ENCODE measurements at regions not wholly inside any gene's neighbourhood (a gene's known extent, or its start where the extent isn't known, plus 50 kb on each side); places are given as distances from the start of the nearest gene placed in this dataset.

DNA sequence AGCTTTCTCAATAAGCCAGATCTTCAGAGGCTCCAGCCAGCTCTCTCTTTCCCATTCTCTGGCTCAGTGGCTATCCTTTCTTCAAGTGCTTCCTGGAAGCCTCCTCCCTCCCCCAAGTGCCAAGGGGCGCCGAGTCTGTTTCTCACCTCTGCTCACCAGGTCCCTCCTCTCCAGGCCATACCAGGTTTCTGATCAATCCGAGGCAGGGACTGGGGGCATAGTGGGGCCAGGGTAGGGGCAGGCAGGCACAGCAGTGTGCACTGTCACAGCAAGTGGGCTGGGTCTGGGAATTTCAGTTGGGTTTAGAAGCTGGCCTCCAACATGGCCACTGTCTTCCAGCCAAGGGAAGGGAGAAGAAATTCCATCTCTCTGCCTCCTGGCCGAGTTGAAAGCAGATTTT, 56.5 kb downstream of the NAV1 start:
- TF ChIP-seq, protein P1, sequence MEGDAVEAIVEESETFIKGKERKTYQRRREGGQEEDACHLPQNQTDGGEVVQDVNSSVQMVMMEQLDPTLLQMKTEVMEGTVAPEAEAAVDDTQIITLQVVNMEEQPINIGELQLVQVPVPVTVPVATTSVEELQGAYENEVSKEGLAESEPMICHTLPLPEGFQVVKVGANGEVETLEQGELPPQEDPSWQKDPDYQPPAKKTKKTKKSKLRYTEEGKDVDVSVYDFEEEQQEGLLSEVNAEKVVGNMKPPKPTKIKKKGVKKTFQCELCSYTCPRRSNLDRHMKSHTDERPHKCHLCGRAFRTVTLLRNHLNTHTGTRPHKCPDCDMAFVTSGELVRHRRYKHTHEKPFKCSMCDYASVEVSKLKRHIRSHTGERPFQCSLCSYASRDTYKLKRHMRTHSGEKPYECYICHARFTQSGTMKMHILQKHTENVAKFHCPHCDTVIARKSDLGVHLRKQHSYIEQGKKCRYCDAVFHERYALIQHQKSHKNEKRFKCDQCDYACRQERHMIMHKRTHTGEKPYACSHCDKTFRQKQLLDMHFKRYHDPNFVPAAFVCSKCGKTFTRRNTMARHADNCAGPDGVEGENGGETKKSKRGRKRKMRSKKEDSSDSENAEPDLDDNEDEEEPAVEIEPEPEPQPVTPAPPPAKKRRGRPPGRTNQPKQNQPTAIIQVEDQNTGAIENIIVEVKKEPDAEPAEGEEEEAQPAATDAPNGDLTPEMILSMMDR (conservative IDR thresholded peaks at IDR 0.05; ENCODE audit: control insufficient read depth, insufficient read depth, low read depth, low read length), result no peak
- DNase-seq (ENCODE audit: low read depth), result no peak
- H3K4me3 ChIP-seq (ENCODE audit: control insufficient read depth, low read depth, low read length), result no peak overlapping the region

DNA sequence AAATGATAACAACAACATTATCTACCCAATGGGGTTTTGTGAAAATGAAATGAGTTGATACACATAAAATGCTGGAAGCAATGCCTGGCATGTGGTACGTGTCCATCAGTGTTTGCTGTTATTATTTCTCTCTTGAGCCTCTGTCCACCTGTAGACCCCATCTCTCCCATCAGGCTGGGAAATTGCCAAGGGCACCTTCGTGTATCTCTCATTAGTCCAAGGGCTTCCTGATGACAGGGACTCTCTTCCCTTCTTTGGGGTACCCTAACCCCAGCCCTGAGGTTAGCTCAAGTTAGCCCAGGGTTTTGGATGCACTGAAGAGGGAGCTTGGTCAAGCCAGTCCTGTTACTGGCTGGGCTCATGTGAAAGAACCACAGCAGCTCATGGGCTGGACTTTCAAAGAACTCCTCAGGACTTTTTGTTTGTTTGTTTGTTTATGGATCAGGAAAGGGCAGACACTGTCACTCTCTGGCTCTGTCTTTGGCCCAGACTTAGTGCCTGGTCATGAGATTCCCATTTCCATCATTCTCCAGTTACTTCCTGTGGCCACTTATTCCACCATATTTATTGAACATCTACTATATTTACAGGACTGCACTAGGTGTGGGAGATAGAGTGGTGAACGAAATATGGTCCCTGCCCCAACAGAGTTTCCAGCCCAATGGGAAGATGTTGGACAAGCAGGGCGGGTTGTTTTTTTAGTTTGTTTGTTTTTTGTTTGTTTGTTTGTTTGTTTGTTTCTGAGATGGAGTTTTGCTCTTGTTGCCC, 57.4 kb downstream of the NAV1 start:
- H3K4me3 ChIP-seq (ENCODE audit: control insufficient read depth, low read depth, low read length), result no peak overlapping the region
- TF ChIP-seq, protein P1 (conservative IDR thresholded peaks at IDR 0.05; ENCODE audit: control insufficient read depth, insufficient read depth, low read depth, low read length), result no peak
- no peak for DNase-seq (ENCODE audit: low read depth)

DNA sequence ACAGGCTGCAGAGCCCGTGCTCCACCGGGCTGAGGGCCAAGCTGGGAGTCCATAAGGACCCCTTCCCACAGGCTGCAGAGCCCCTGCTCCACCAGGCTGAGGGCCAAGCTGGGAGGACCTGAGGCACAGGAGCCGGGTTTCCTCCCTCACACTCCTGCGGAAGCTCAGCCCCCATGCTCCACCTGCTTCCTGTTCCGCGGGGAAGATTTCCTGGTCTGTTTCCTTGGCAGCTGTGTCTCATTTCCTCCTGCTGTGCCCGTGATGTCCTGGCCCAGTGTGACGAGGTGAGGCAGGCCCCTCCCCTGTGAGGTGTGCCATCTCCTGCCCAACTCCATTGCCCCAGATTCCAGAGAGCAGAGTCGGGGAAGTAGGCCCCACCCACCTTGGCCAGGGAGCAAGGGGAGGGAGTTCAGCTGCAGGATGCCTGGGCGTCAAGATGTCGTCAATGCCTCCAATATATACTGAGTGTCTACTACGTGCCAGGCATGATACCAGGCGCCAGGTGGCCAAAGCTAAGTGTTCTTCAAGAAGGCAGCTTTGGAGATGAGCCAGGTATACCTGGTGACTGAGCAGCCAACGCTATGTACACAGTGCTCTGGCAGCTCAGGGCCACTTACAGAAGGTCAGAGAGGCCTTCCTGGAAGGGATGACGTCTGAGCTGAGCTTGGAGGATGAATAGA, 58.8 kb downstream of the NAV1 start:
- no peak for DNase-seq (ENCODE audit: low read depth)
- no peak overlapping the region for H3K4me3 ChIP-seq (ENCODE audit: control insufficient read depth, low read depth, low read length)
- TF ChIP-seq, protein P1 (conservative IDR thresholded peaks at IDR 0.05; ENCODE audit: control insufficient read depth, insufficient read depth, low read depth, low read length), result no peak

- no peak for DNase-seq (ENCODE audit: low read depth)
- TF ChIP-seq, protein P1 (conservative IDR thresholded peaks at IDR 0.05; ENCODE audit: control insufficient read depth, insufficient read depth, low read depth, low read length), result no peak
- no peak overlapping the region for H3K4me3 ChIP-seq (ENCODE audit: control insufficient read depth, low read depth, low read length)
Measured at GRCh38 chr1:201598396-201598795, 59.5 kb downstream of the NAV1 start.

DNA sequence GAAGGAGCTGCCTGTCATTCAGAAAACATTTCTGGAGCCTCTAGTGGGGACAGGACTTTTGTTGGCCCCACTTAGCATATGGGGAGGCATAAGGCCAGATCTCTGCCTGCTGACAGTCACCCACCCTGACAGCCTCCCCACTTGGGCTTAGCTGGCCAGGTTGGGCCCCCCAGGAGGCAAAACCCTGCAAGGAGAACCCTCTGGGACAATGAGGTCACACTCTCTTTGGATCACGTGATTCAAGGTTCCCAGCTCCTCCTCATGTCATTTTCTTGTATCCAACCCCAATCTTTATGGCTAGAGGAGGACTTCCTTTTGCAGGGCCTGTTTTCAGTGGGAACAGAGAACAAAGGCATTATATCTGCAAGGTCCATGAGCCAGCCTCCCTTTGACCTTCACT, 60.0 kb downstream of the NAV1 start:
- H3K4me3 ChIP-seq (ENCODE audit: control insufficient read depth, low read depth, low read length), result no peak overlapping the region
- TF ChIP-seq, protein P1 (conservative IDR thresholded peaks at IDR 0.05; ENCODE audit: control insufficient read depth, insufficient read depth, low read depth, low read length), result no peak
- DNase-seq (ENCODE audit: low read depth), result no peak

GRCh38 chr1:201599548-201599947, 60.6 kb downstream of the NAV1 start:
- no peak for DNase-seq (ENCODE audit: low read depth)
- H3K4me3 ChIP-seq (ENCODE audit: control insufficient read depth, low read depth, low read length), result no peak overlapping the region
- TF ChIP-seq, protein P1 (conservative IDR thresholded peaks at IDR 0.05; ENCODE audit: control insufficient read depth, insufficient read depth, low read depth, low read length), result no peak
